NCI-H1092 treated with DMSO at 0.1 percent for 48 hours (cell line): ENCODE measurements at regions not wholly inside any gene's neighbourhood (a gene's known extent, or its start where the extent isn't known, plus 50 kb on each side); places are given as distances from the start of the nearest gene placed in this dataset.
A peak's percentile ranks its signal among the peaks of the same experiment; 100 is the strongest.

Source experiments
- DNase-seq: peaks from one replicate; lab custom pipeline; 2025; lab: John Stamatoyannopoulos, UW

GRCh38 chr1:216815260-216816131 lies 92.3 kb upstream of the ESRRG start:
- DNase-seq = peak; percentile 96

GRCh38 chr1:216814576-216815259 lies 91.5 kb upstream of the ESRRG start:
- DNase-seq = peak; percentile 17

- no peak for DNase-seq
Measured at GRCh38 chr1:216812966-216813365, 89.7 kb upstream of the ESRRG start.

GRCh38 chr1:216809649-216810048 lies 86.4 kb upstream of the ESRRG start:
- DNase-seq = no peak

GRCh38 chr1:216807696-216808095 lies 84.5 kb upstream of the ESRRG start:
- no peak for DNase-seq

- DNase-seq = peak; percentile 47
Measured at GRCh38 chr1:216805953-216806352, 82.7 kb upstream of the ESRRG start.

GRCh38 chr1:216805233-216805632 lies 82.0 kb upstream of the ESRRG start:
- peak; percentile 51 for DNase-seq

GRCh38 chr1:216804111-216804510 lies 80.9 kb upstream of the ESRRG start:
- DNase-seq = peak; percentile 71

- DNase-seq = no peak
Measured at GRCh38 chr1:216794586-216794985, 71.4 kb upstream of the ESRRG start.

GRCh38 chr1:216793973-216794372 lies 70.7 kb upstream of the ESRRG start:
- no peak for DNase-seq

- no peak for DNase-seq
Measured at GRCh38 chr1:216793303-216793702, 70.1 kb upstream of the ESRRG start.

GRCh38 chr1:216788671-216789070 lies 65.4 kb upstream of the ESRRG start:
- DNase-seq = no peak

GRCh38 chr1:216785737-216786136 lies 62.5 kb upstream of the ESRRG start:
- no peak for DNase-seq

GRCh38 chr1:216785221-216785620 lies 62.0 kb upstream of the ESRRG start:
- no peak for DNase-seq

- DNase-seq = peak; percentile 17
Measured at GRCh38 chr1:216779686-216780085, 56.5 kb upstream of the ESRRG start.

- DNase-seq = peak; percentile 26
Measured at GRCh38 chr1:216778737-216779136, 55.5 kb upstream of the ESRRG start.

- DNase-seq = no peak
Measured at GRCh38 chr1:216777148-216777547, 53.9 kb upstream of the ESRRG start.
